H1 (cell line): ENCODE measurements at regions not wholly inside any gene's neighbourhood (a gene's known extent, or its start where the extent isn't known, plus 50 kb on each side); places are given as distances from the start of the nearest gene placed in this dataset.

Experiments used
- CEBPB ChIP-seq: IDR thresholded peaks from 2 replicates; pipeline ENCODE4 v1.6.1; 2012; ENCODE audit warnings: low read depth, low read length
- CREB1 ChIP-seq: IDR thresholded peaks from 2 replicates; pipeline ENCODE4 v1.6.1; 2012; ENCODE audit warnings: inconsistent platforms
- EZH2 ChIP-seq: fragments of 200-600 bp; sonication (generic); IDR thresholded peaks from 2 replicates; pipeline ENCODE4 v1.7.1; 2012; ENCODE audit warnings: low read depth, mild to moderate bottlenecking, moderate library complexity, low read length, inconsistent platforms; ENCODE audit not compliant: severe bottlenecking
- PHF8 ChIP-seq: fragments of 200-600 bp; sonication (generic); conservative IDR thresholded peaks from 2 replicates; pipeline ENCODE4 v1.7.1; 2012; ENCODE audit warnings: low read depth, mild to moderate bottlenecking, inconsistent platforms, low read length, moderate library complexity
- POLR2A ChIP-seq, 2 experiments: IDR thresholded peaks; 1 replicate in 1 of 2; 2 replicates in 1 of 2; pipeline ENCODE4 v1.6.1; 2011; ENCODE audit warnings: low read depth in 2 of 2, low read length in 2 of 2, mild to moderate bottlenecking in 2 of 2; ENCODE audit errors: control extremely low read depth in 1 of 2
- RAD21 ChIP-seq, 2 experiments: IDR thresholded peaks in 1 of 2; conservative IDR thresholded peaks in 1 of 2; 2 replicates each; pipeline ENCODE4 v1.6.1; 2011; ENCODE audit warnings: low read depth in 2 of 2, low read length in 2 of 2, improper control_type of control experiment in 1 of 2, inconsistent platforms in 1 of 2, mild to moderate bottlenecking in 1 of 2, moderate library complexity in 1 of 2
- RNF2 ChIP-seq: fragments of 200-900, 300-1000 bp; sonication (generic); IDR thresholded peaks from 2 replicates; pipeline ENCODE4 v1.7.1; 2016; ENCODE audit warnings: borderline replicate concordance, low read depth, mild to moderate bottlenecking, antibody characterized with exemption, low read length; ENCODE audit not compliant: poor library complexity, severe bottlenecking; ENCODE audit errors: missing control alignments
- SIN3A ChIP-seq, 2 experiments: IDR thresholded peaks in 1 of 2; conservative IDR thresholded peaks in 1 of 2; 2 replicates each; pipeline ENCODE4 v1.6.1; 2011 to 2012; ENCODE audit warnings: low read length in 2 of 2, improper control_type of control experiment in 1 of 2, low read depth in 1 of 2, mild to moderate bottlenecking in 1 of 2
- TBP ChIP-seq: IDR thresholded peaks from 2 replicates; pipeline ENCODE4 v1.6.1; 2011; ENCODE audit warnings: low read depth, low read length, improper control_type of control experiment
- YY1 ChIP-seq: IDR thresholded peaks from 2 replicates; pipeline ENCODE4 v1.6.1; 2011; ENCODE audit warnings: low read depth, mild to moderate bottlenecking, low read length
- TF ChIP-seq, protein P1 (sequence below), 3 experiments: IDR thresholded peaks; 1 replicate in 2 of 3; 2 replicates in 1 of 3; pipeline versions ENCODE4 v1.5.1 to v1.6.1; 2011; ENCODE audit warnings: low read length in 3 of 3, mild to moderate bottlenecking in 3 of 3, inconsistent platforms in 2 of 3, low read depth in 1 of 3, moderate library complexity in 1 of 3; ENCODE audit not compliant: insufficient read depth in 1 of 3; ENCODE audit errors: control extremely low read depth in 1 of 3

DNA sequence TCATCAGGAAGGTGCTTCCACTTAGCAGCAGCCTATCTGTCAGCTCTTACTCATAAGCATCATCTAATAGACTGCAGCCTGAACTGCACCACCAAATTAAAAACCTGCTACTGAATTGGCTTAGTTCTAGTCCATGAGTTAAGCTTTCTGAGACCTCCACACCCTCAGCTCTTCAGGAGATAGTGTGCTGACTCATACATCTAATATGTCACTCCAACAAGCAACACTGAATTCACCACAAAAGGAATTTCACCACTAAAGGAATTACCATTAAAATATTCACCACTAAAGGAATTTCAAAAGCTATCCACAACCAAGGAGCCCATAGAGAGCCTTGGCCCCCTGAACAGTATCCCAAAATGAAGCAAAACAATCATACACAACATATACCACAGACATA is 418.5 kb upstream of the RORB start:
- TF ChIP-seq, protein P1, sequence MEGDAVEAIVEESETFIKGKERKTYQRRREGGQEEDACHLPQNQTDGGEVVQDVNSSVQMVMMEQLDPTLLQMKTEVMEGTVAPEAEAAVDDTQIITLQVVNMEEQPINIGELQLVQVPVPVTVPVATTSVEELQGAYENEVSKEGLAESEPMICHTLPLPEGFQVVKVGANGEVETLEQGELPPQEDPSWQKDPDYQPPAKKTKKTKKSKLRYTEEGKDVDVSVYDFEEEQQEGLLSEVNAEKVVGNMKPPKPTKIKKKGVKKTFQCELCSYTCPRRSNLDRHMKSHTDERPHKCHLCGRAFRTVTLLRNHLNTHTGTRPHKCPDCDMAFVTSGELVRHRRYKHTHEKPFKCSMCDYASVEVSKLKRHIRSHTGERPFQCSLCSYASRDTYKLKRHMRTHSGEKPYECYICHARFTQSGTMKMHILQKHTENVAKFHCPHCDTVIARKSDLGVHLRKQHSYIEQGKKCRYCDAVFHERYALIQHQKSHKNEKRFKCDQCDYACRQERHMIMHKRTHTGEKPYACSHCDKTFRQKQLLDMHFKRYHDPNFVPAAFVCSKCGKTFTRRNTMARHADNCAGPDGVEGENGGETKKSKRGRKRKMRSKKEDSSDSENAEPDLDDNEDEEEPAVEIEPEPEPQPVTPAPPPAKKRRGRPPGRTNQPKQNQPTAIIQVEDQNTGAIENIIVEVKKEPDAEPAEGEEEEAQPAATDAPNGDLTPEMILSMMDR (IDR thresholded peaks at IDR 0.05; ENCODE audit: control extremely low read depth in 1 of 3, insufficient read depth in 1 of 3, low read depth in 1 of 3, low read length in 3 of 3), result no peak
- TF ChIP-seq CEBPB (no peak), TBP (no peak), EZH2 (no peak), RAD21 (IDR thresholded peaks at IDR 0.05 in 1 of 2, conservative IDR thresholded peaks at IDR 0.05 in 1 of 2; ENCODE audit: low read depth in 2 of 2, low read length in 2 of 2) (no peak), SIN3A (conservative IDR thresholded peaks at IDR 0.05 in 1 of 2, IDR thresholded peaks at IDR 0.05 in 1 of 2; ENCODE audit: low read depth in 1 of 2, low read length in 2 of 2) (no peak), CREB1 (no peak), YY1 (no peak), RNF2 (no peak), POLR2A (IDR thresholded peaks at IDR 0.05; ENCODE audit: control extremely low read depth in 1 of 2, low read depth in 2 of 2, low read length in 2 of 2) (no peak), PHF8 (no peak)
